Stimulated activated CD4-positive, alpha-beta T cell treated with anti-CD3 and anti-CD28 coated beads, Interleukin-4, amount 100 ng/mL, for 4 hours (primary cell): ENCODE measurements at regions not wholly inside any gene's neighbourhood (a gene's known extent, or its start where the extent isn't known, plus 50 kb on each side); places are given as distances from the start of the nearest gene placed in this dataset.
"Not testable (repeated sequence)": the region's sequence is repeated elsewhere in the genome, so short reads cannot be mapped to it uniquely, and the experiment has no call there.

Source experiments
- DNase-seq, 2 experiments: peaks; one replicate each; pipeline ENCODE4 v3.0.0-alpha.2; 2020

DNA sequence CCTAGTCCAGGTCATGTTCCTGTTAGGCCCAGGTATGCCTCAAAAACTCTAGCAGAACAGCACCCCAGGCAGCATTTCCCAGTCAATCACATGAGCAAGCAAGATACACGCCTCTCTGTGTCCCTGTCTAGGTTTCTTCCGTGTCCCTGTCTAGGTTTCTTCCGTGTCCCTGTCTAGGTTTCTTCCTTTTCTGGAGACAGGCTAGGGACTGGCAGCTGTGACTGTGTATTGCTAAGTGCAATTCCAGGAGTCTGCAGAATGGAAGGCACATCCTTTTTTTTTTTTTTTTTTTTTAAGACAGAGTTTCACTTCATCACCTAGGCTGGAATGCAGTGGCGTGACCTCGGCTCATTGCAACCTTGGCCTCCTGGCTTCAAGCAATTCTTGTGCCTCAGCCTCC lies 77.6 kb downstream of the SETD4 start:
- no peak for DNase-seq

DNA sequence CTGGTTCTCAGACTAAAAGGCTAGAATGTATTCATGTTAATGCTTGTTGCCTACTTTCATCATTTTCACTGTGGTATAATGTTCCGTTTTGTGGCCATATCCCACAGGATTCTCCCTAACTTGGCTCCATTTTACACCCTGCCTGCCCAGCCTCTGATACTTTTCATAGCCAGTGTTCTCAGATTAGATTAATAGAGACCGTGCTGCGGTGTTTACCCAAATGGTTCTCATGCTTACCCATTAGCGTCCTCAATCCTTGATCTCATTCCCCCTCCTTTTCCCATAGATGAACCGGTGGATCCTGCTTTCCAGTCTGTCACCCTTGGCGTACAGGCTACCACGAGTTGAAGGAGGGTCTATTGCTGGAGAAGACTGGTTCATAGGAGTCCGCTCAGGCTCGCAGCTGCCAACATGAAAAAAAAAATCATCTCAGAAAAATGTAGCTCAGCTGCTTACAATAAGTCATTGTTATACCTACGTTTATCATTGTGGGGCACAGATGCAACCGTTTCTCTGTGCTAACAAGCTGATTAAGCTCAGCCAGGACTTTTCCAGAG lies 78.7 kb downstream of the SETD4 start:
- DNase-seq = no peak

DNA sequence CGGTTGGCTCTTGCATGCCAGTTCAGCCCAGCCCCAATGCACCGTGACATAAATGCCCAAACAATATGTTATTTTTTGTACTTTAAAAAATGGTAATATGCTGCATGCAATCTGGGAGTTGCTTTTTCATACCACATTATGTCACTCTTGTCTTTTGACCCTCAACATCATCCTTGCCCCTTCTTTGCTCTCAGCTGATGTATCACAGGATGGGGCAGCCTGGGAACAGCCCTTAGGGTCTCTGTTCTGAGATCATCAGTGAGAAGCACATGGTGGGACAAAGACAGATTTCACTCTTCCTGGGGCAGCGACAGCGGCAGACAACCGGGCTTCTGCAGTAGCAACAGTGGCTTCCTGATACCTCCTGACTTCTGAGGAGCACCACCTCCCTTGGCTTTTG lies 79.5 kb downstream of the SETD4 start:
- DNase-seq = no peak

DNA sequence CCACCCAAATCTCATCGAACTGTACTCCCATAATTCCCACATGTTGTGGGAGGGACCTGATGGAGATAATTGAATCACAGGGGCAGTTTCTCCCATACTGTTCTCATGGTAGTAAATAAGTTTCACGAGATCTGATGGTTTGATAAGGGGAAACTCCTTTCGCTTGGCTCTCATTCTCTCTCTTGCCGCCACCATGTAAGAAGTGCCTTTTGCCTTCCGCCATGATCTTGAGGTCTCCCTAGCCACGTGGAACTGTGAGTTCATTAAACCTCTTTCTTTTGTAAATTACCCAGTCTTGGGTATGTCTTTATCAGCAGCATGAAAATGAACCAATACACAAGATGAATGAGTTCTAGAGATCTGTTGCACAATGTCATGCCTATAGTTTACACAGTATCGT lies 82.5 kb downstream of the SETD4 start:
- not testable (repeated sequence) for DNase-seq

DNA sequence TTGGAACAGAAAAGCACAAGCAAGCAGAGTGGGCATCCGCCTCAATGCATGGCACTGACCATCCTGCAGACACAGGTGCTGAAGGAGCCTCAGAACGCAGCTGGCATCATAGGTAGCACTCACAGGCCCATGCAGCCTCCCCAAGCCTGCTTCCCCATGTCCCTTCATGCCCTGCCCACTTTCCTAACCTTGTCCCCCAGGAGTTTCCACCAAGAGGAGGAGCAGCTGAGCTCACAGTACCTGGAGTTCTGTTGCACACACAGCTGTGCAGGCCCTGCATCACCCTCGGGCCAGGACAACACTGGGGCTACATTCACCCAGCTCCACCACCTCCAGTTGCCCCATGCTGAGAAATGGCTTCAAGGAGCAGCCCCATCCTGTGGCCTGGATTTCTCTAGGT lies 83.4 kb downstream of the SETD4 start:
- no peak for DNase-seq

DNA sequence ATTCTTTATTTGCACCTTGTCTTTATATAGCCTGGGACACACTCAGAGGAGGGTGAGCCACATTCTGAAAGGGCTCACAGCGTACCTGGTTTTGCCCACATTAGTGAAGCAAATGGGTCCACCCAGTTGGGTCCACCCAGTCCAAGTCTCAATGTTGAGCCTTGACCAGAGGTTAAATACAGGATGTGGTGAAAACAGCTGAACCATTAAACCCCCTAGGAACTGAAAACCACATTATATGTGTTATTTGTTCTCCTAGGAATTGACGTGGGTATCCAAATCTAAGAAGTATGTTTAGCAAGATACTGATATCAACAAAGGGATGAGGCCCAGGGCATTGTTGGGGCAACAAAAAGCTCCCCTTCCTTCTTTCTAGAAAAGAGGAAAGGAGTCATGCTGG lies 83.8 kb downstream of the SETD4 start:
- DNase-seq = no peak

DNA sequence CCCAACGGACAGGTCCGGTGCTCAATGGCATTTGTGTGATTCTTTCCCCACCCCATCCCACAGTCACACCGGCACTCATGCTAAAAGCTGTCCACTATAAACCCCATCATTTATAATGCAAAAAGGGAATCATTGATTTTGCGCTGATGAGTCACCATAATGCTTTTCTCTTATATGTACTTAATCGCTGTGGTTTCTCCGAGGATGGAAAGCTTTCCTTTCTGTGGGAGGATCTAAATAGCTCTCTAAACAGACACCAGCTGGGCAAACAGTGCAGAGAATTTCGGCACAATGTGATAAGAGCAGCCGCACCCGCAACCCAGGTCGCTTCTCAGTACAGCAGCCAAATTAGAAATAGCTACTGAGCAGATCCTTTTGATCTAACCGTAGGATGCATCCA lies 85.6 kb downstream of the SETD4 start:
- no peak for DNase-seq

DNA sequence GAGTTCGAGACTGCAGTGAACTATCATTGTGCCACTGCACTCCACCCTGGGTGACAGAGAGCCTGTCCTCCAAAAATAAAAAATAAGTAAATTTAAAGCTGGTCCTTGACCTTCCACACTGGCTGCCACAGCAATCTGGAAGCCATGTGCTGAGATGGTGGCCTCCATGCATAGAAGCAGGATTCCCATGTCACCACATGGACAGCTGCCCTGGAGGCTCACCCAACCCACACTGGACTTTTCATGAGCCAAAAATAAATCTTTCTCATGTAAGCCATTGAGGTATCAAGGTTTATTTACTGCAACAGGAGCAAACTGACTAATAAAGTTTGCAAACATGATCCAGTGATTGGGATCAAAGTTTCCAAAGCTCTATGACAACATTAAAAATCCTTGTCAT lies 88.5 kb downstream of the SETD4 start:
- no peak for DNase-seq

DNA sequence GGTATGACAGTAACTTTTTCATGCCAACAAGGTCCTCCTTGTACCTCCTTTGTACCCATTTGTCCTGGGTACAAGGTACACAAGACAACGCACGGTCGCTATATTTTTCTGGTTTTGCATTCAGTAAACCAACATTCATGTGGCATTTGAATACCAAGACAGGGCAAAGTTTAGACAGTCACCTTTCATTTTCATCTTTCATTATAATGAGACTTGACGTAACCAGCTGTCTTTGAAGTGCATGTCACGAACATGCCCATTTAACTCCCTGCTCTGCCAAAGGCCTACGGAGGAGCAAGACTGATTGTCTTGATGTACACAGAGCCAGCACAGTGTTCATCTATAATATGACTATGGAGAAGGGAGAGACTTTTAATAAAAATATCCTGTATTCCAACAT lies 91.0 kb downstream of the SETD4 start:
- no peak for DNase-seq

DNA sequence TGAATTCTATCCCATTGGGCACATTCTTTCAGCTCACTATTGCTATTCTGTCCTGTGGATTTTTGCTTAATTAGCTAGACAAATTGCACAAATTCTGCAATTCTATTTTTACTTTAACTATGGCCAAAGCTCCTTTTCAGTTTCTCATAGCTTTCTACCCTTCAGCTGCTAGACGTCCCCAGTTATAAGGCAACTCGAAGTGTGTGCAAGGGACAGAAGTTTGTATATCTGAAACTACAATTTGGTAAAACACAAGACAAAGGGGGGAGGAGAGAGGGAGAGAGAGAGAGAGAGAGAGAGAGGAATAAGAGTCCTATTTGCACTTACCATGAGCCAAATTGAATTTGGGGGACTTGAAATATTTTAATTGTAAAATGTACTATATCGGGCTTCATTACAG lies 91.8 kb downstream of the SETD4 start:
- DNase-seq = no peak

DNA sequence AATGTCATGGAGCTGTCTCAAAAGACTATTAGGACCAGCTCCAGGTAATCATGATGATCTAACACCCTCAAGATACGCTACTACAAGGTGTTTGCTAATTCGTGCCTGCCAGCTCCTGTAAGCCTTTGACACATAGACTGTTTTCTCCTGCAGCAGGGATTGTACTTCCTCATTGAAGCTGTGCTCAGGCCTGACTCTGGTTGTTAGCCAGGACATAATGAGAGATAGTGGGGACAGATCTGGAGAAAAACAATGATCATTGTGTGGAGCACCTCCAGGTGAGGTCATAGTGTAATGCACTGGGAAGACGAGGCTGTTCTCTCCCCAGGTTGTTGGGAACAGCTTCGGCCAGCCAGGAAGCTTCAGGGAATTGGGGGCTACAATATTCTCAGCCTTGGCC lies 94.6 kb downstream of the SETD4 start:
- DNase-seq = no peak

DNA sequence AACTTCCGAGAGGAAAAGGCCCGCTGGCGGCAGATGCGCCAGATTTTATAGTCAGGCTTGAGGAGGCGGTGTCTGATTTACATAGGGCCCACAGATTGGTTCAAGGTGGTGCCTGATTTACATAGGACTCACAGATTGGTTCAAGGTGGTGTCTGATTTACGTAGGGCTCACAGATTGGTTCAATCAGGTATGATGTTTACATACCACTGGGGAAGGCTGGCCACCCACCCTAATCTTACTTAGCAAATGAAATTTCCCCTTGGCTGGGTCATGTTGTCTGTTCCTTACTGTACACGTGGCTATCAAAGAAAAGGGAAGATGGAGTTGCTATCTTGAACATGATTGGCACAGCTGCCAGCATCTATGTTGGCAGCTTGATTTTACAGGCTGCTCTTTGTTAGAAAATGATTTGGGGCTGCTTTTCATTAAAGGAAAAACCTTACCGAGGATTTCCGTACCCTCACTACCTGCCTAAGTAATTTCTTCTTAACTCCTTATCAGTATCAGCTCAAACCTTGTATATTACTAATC lies 96.3 kb downstream of the SETD4 start:
- DNase-seq = no peak

DNA sequence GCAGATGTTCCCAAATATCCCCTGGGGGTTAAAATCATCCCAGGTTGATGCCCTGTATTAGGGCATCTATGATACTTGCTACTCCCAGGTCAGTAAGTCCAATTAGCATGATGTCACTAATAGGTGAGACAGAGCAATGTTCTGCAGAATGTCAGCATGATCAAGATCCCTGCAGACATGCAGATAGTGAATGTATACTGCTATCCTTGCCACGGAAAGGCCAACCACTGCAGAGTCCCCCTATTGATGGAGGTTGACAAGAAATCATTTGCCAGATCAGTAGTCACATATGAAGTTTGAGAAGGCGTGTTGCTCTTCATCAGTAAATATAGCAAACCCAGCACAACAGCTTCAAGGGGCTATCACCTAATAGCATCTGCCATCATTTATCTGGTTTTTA lies 97.4 kb downstream of the SETD4 start:
- no peak for DNase-seq

DNA sequence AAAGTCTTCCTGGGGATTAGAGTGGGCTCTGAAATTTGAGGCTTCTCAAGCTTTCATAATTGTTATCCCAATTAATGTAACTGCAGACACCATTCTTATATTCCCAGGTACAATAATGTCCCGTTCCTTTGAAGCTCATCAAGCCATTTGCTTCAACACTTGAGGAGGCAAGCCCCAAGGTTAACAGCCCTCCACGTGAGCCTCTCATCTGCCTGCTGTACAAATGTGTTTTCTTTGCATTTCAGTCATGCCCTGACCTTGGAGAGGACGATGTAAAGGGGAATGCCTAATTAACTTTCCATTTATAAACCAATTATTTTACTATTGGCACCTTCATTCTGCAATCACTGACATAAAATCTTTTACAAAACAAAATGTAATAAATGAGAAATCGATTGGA lies 106.3 kb downstream of the SETD4 start:
- DNase-seq = no peak

DNA sequence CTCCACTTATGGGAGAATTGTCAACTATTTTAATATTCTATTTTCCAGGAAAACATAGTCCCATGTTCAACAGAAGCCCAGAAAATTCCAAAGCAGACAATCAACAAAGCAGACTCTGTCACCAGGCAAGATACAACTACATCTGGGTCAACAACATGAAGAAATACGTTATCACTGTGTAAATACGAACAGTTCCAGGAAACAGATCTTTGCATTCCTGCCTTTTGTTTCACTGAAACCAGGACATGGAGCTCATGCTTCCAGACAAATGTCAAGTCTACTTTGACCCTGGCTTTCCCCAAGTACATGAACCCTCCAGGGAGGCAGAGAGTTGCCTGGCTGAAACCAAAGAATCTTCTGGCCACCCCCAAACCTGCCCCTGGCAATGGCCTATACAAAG lies 106.7 kb downstream of the SETD4 start:
- DNase-seq = no peak

DNA sequence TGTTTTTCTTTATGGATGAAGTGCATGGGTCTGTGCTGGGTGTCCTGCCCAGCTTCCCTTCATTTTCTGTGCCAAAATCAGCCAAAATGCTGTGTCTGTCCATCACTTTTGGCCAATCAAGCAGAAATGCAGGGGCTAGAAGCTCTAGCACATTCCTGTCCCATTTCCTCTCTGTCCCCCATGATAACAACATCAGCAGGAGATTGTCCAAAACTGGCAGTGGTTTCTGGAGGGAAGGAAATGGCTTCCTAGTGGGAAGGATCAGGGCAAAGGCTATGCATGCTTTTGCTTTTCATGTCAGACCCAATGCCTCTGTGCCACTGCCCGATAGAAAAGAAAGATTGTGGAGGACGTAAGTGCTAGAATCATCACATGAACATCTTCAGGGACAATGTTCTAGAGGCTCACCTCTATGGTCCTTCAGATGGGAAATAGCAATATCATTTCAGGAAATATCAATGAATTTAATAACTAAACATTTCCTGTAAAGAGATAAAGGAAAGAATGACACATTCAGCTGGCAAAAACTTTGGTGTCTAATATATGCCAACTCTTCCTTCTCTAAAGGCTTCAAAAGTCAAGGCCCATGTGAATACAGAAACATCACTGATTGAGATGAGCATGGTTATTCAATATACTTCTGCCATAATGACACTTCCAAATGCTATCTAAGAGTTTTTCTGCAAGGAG lies 107.5 kb downstream of the SETD4 start:
- DNase-seq = no peak

DNA sequence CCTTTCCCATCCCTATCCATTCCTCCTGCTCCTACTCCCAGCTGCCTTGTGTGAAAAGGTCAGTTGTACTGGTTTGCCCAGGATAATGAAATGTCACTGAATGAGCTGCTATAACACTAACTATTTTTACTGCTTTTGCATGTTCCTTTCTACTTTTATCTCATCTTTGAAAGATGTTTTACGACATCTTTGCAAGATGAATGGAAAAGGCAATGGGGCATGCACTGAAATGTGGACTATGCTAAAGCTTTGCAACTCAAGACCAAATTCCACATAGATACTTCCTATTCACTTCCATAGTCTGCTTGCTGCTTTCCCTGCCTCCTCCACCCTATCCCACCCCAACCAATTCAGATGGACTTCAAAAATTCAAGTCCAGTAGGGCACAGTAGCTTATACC lies 111.3 kb downstream of the SETD4 start:
- no peak for DNase-seq

DNA sequence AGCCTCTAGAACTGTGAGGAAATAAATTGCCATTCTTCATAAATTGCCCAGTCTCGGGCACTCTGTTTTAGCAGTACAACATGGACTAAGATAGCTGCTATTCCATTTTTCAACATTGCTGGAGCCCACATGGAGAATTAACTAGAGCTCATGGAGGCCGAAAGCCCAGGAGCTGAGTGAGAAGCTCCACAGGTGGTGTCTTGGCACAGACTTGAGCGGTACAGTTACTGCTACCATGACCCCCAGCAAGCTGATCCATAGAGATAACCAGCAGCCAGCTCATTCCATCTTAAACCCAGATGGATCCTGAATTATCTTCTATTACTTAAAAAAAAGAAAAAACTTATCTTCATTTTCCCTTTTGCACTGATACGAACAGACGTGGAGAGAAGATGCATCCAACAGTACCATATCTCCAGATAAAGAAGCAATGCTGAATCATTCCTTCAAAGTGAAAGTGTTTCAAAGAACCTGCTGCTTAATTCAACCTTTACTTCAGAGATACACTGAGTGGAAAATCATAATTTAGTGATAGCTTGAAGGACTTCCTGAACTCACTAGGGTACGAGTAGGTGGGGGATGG lies 115.1 kb downstream of the SETD4 start:
- no peak for DNase-seq

DNA sequence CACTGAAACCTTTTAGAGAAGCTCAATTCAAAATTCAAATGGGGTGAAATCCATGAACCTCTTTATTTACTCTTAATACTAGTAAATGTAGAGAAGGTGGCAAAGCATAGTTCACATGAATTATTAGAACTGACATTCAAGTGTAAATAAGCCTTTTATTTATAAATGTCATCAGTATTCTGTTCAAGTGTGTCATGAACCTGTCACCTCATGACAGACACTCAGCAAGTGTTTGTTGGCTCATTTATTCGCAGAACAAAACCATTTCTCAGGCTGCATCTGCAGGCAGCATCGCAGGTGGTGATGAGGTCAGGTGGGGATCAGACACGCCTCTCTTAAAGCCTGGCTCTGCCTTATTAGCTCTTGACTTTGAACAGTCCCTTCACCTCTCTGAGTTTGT lies 116.6 kb downstream of the SETD4 start:
- DNase-seq = no peak

DNA sequence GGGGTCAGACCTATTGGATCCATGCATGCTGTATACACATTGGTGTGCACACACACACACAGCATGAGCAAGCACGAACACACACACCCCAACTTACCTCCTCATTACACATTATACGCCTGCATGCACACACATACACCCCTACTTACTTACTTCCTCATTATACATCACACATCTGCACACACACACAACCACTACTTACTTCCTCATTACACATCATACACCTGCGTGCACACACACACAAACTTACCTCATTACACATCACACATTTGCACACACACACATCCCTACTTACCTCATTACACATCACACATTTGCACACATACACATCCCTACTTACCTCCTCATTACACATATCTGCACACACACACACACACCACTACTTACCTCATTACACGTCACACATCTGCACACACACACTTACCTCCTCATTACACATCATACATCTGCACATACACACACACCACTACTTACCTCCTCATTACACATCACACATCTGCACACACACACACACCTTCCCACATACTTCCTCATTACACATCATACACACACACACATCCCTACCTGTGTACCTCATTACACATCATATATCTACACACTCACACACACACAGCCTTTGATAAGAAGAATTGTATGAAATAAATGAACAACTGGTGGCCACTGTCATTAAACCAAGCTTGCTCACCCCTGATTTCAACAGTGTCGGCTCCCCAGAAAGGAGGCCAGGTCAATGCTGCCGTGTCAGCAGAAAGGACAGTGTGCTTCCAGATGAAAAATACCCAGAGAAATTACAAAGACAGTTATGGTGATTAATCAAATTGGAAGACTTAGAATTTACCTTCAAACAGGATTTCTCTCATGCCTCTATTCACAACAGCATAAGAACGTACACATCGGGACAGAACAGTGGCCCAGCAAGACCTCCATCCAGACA lies 117.8 kb downstream of the SETD4 start:
- no peak for DNase-seq

DNA sequence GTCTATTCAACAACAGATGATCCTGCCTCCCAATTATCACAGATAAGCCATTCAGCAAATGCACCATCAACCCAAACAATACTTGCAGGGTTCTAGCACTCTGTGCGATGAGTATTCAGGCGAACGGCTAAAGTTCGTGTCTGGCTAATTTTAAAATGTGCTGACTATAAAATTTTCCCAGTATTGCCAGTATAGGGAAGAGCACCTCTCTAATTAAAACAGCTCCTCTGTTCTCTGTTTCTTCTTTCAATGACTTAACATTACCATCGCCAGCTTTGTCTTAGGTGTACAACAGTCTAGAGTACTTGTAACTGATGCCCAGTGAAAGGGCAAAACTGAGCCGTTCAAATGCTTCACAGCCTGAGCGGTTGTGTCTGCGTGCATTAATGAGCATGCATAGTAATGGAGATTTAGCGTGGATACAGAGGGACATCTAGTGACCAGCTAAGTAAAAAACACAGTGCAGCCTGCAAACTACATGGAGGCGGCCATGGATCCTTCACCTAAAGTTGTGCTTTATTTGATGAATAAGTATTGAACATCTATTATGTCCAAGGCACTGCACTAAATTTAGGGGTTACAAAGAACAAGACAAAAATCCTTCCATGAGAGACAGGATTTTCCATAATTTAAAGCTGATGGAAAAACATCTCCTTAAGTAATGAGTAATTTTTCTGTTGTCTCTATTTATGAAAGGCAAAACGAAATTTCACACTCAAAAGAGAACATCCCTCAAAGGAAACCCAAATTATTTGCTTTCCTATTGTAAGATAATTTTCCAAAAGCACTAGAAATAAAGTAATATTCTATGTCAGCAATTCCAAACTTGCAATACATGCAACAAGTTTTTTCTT lies 120.0 kb downstream of the SETD4 start:
- DNase-seq = no peak

DNA sequence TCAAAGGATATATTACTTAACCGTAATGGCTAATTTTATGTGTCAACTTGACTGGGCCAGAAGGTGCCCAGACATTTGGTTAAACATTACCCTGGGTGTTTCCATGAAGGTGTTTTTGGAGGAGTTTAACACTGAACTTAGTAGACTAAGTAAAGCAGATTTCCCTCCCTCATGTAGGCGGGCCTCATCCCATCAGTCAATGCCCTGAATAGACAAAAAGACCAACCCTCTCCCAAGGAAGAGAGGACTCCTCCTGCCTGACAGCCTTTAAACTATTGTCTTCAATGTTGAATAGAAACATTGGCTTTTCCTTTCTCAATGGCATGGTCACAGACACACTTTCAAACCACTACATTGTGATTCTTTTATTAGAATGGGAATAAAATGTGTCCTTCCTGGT lies 121.9 kb downstream of the SETD4 start:
- no peak for DNase-seq

DNA sequence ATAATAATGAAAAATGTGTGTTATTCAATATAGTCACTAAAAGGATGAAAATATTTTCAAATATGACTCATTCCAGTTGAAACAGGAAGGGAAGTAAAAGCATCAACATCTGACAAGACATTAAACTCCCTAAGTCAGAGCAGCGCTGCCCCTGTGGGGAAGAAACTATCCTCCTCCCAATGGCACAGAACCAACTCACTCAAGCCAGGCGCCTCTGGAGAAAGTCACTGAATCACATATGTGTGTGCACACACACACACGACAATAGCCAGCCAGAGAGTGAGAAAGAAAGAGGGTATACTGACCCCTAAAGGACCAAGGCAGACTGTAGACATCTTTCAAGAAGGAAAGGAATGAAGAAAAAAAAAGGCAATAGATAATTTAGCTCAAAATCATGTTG lies 126.9 kb downstream of the SETD4 start:
- DNase-seq = no peak
